Astrocyte of the cerebellum (primary cell): ENCODE measurements at regions not wholly inside any gene's neighbourhood (a gene's known extent, or its start where the extent isn't known, plus 50 kb on each side); places are given as distances from the start of the nearest gene placed in this dataset.
"Not testable (repeated sequence)": the region's sequence is repeated elsewhere in the genome, so short reads cannot be mapped to it uniquely, and the experiment has no call there.

Source experiments
- DNase-seq: peaks from one replicate; pipeline ENCODE4 v3.0.0-alpha.2; 2011; ENCODE audit warnings: low read depth
- H3K4me3 ChIP-seq: 2 replicates; pipeline ENCODE4 v1.5.1; 2011; ENCODE audit warnings: mild to moderate bottlenecking, low read depth, low read length, moderate library complexity
- CTCF ChIP-seq: IDR thresholded peaks from 2 replicates; pipeline ENCODE4 v1.5.1; 2012; ENCODE audit warnings: low read length, low read depth, moderate library complexity, mild to moderate bottlenecking; ENCODE audit errors: missing control alignments
- in situ Hi-C: cut with HindIII; loops from 2 replicates; pipeline ENCODE4 v1.10.0; 2017; ENCODE audit warnings: low sequenced_read_pairs

- in situ Hi-C loops = no loop called here
- no peak for TF ChIP-seq CTCF
- no peak for DNase-seq
- H3K4me3 ChIP-seq = no peak overlapping the region
Measured at GRCh38 chr3:87694678-87695077, 364.1 kb downstream of the CGGBP1 start.

GRCh38 chr3:87691109-87691508, 367.7 kb downstream of the CGGBP1 start:
- H3K4me3 ChIP-seq = no peak overlapping the region
- TF ChIP-seq CTCF = no peak
- in situ Hi-C loops = no loop called here
- no peak for DNase-seq

- H3K4me3 ChIP-seq, in situ Hi-C loops, DNase-seq: not testable (repeated sequence)
Measured at GRCh38 chr3:87678984-87679660, 379.7 kb downstream of the CGGBP1 start.

- no peak for TF ChIP-seq CTCF
- DNase-seq = no peak
- in situ Hi-C loops = no loop called here
- no peak overlapping the region for H3K4me3 ChIP-seq
Measured at GRCh38 chr3:87674397-87675161, 384.2 kb downstream of the CGGBP1 start.

GRCh38 chr3:87673132-87673531, 385.7 kb downstream of the CGGBP1 start:
- in situ Hi-C loops = no loop called here
- TF ChIP-seq CTCF = no peak
- H3K4me3 ChIP-seq = no peak overlapping the region
- no peak for DNase-seq

GRCh38 chr3:87654184-87654583, 377.8 kb upstream of the POU1F1 start:
- no peak for DNase-seq
- no peak for TF ChIP-seq CTCF
- in situ Hi-C loops = no loop called here
- H3K4me3 ChIP-seq = no peak overlapping the region

- in situ Hi-C loops, H3K4me3 ChIP-seq, DNase-seq: not testable (repeated sequence)
Measured at GRCh38 chr3:87653138-87653537, 376.8 kb upstream of the POU1F1 start.

GRCh38 chr3:87634426-87634825, 358.0 kb upstream of the POU1F1 start:
- no peak for DNase-seq
- no peak overlapping the region for H3K4me3 ChIP-seq
- TF ChIP-seq CTCF = no peak
- in situ Hi-C loops = no loop called here
